Motor neuron (in vitro differentiated cells): ENCODE measurements at regions not wholly inside any gene's neighbourhood (a gene's known extent, or its start where the extent isn't known, plus 50 kb on each side); places are given as distances from the start of the nearest gene placed in this dataset.
"Not testable (repeated sequence)": the region's sequence is repeated elsewhere in the genome, so short reads cannot be mapped to it uniquely, and the experiment has no call there.

Source experiments
- ATAC-seq, 8 experiments: fragments of 200-7000 bp; cut with Tn5 transposase; replicated peaks in 6 of 8; 2 replicates each; pipeline ENCODE4 v1.8.0; 2021; ENCODE audit warnings: mild to moderate bottlenecking in 8 of 8, moderate library complexity in 8 of 8
- H3K27ac ChIP-seq, 2 donors: fragments of 250-450 bp; sonication (Bioruptor Pico); 2 replicates each; pipeline ENCODE4 v1.9.0; 2021; ENCODE audit warnings: antibody characterized with exemption in 2 of 2, mild to moderate bottlenecking in 2 of 2, moderate library complexity in 1 of 2
- H3K4me1 ChIP-seq, 2 donors: fragments of 250-450 bp; sonication (Bioruptor Pico); replicated peaks in 1 of 2; 2 replicates each; pipeline ENCODE4 v1.6.1; 2021; ENCODE audit warnings: antibody characterized with exemption in 2 of 2, mild to moderate bottlenecking in 2 of 2, moderate library complexity in 1 of 2
- H3K4me3 ChIP-seq, 5 donors: fragments of 250-450 bp; sonication (Bioruptor Pico); 2 replicates each; pipeline ENCODE4 v1.9.0; 2021; ENCODE audit warnings: antibody characterized with exemption in 5 of 5, mild to moderate bottlenecking in 5 of 5, moderate library complexity in 4 of 5
- WGBS, 10 experiments: fragments of 450-650 bp; shearing (Covaris generic); methylation state at CpG; one replicate each; pipeline ENCODE4 v1.0.0; 2022; 5-methylcytosine and 5-hydroxymethylcytosine counted together
- in situ Hi-C, 9 experiments: fragments of 400-800 bp; cut with MboI; loops; one replicate each; pipeline ENCODE4 v1.15.0; 2021; ENCODE audit warnings: low sequenced_read_pairs in 9 of 9, low pct_unique_long_range_greater_than_20kb in 2 of 9; ENCODE audit not compliant: unreplicated experiment in 9 of 9

DNA sequence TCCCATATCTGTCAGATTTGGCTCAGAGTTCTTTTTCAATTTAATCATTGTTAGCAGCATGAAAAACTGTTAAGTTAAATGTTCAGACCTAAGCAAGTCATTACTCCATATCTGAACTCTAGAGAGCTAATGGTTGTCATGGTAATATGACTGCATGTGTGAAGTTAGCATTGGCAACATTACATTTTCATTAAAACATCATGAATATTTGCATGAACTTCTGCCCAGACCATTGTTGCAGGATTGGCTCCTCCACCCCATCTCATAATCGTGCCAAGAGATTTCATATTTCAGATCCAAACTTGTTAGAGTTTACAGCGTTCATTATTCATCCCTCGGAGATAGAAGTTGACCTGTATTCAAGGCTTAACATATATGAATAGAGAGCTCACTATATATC is 75.5 kb upstream of the FOLH1 start:
- WGBS, 10 experiments: 5 to 100% (median 39%) methylated on average over 1 to 3 of the region's 3 CpGs; no CpG with 5 or more reads in 2 of the 10 experiments
- H3K4me3 ChIP-seq, in situ Hi-C loops, H3K27ac ChIP-seq, H3K4me1 ChIP-seq: not testable (repeated sequence)
- ATAC-seq: peak in 2 of 8 experiments; percentile 26 to 64

DNA sequence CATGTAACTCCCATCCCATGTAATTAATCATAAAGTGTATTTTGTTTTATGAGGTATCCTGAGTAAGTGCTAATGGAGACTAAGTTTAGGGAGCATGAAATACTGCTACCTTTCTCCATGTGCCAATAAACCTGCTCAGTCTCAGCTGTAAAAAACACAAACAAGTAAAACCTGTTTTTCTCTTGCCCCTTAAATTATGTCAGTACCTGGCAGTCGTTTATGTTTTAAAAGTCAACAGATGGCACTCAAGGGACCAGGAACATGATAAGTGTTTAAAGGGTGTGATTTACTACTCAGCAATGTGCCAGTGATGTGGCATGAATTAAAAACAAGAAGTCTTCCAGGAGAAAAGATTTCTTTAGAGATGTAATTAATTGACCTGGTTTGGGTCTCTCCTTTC is 74.9 kb upstream of the FOLH1 start:
- WGBS, 10 experiments: 0 to 67% (median 40%) methylated on average over 1 of the region's 1 CpG; no CpG with 5 or more reads in 5 of the 10 experiments

DNA sequence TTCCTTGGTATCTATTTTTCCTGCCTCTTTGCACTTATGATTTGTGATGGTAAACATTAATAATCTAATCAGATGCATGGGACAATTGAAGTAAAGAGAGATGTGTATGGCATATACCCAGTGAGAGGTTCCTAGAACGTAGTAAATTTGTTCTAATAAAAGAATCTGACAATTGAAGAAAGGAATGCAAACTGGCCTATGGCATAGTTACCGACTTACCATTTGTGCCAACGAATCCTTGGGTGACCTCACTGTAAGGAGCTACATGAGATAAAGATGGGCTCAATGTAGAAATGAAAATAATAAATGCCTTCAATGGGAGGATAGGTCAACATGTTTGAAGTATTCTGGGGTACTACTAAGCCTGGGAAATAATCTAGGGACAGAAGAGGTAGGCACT is 73.7 kb upstream of the FOLH1 start:
- H3K27ac ChIP-seq, ATAC-seq, H3K4me3 ChIP-seq, H3K4me1 ChIP-seq, in situ Hi-C loops: not testable (repeated sequence)
- WGBS, 10 experiments: 80% methylated on average over 1 of the region's 3 CpGs; no CpG with 5 or more reads in 8 of the 10 experiments

More for the DNA sequence above, 74.9 kb upstream of the FOLH1 start:
- ATAC-seq, H3K4me3 ChIP-seq, H3K27ac ChIP-seq, in situ Hi-C loops, H3K4me1 ChIP-seq: not testable (repeated sequence)

- H3K4me3 ChIP-seq, H3K27ac ChIP-seq, in situ Hi-C loops, H3K4me1 ChIP-seq, ATAC-seq: not testable (repeated sequence)
- WGBS, 10 experiments: 0 to 83% (median 43%) methylated on average over 1 to 2 of the region's 2 CpGs; no CpG with 5 or more reads in 6 of the 10 experiments
Measured at GRCh38 chr11:49277951-49278350, 69.5 kb upstream of the FOLH1 start.
